ENCODE measurements at regions not wholly inside any gene's neighbourhood (a gene's known extent, or its start where the extent isn't known, plus 50 kb on each side); places are given as distances from the start of the nearest gene placed in this dataset.

- no peak for TF ChIP-seq RAD21 (IDR thresholded peaks at IDR 0.05 in 1 of 2, conservative IDR thresholded peaks at IDR 0.05 in 1 of 2; ENCODE audit: low read depth in 2 of 2, low read length in 2 of 2)
Measured at GRCh38 chr5:82659115-82659514, 381.0 kb upstream of the RPS23 start (continued).

Measured in H1 (cell line).